H9 (cell line): ENCODE measurements at regions not wholly inside any gene's neighbourhood (a gene's known extent, or its start where the extent isn't known, plus 50 kb on each side); places are given as distances from the start of the nearest gene placed in this dataset.

Source experiments
- DNase-seq: peaks from one replicate; pipeline ENCODE4 v3.0.0-alpha.2; 2017
- H2AFZ ChIP-seq: one replicate; pipeline ENCODE4 v1.6.1; 2013; ENCODE audit warnings: mild to moderate bottlenecking, low read length, control low read depth, moderate library complexity
- H2AK5ac ChIP-seq: 2 replicates; pipeline ENCODE4 v1.6.1; 2013; ENCODE audit warnings: low read length, control low read depth, mixed read lengths; ENCODE audit not compliant: insufficient read length
- H2BK120ac ChIP-seq: one replicate; pipeline ENCODE4 v1.6.1; 2013; ENCODE audit warnings: low read depth, mild to moderate bottlenecking, low read length, control low read depth, inconsistent platforms; ENCODE audit not compliant: poor library complexity, severe bottlenecking
- H2BK12ac ChIP-seq: 2 replicates; pipeline ENCODE4 v1.6.1; 2013; ENCODE audit warnings: low read length, control low read depth, mixed read lengths, low read depth; ENCODE audit not compliant: insufficient read length
- H2BK15ac ChIP-seq: 2 replicates; pipeline ENCODE4 v1.6.1; 2013; ENCODE audit warnings: low read depth, low read length, control low read depth
- H2BK20ac ChIP-seq: one replicate; pipeline ENCODE4 v1.6.1; 2013; ENCODE audit warnings: low read depth, mild to moderate bottlenecking, low read length, control low read depth, inconsistent platforms; ENCODE audit not compliant: poor library complexity, severe bottlenecking
- H2BK5ac ChIP-seq: 2 replicates; pipeline ENCODE4 v1.6.1; 2013; ENCODE audit warnings: low read length, control low read depth, mixed read lengths; ENCODE audit not compliant: insufficient read length
- H3K14ac ChIP-seq: 2 replicates; pipeline ENCODE4 v1.6.1; 2013; ENCODE audit warnings: low read length, control low read depth; ENCODE audit not compliant: insufficient read depth
- H3K18ac ChIP-seq: 2 replicates; pipeline ENCODE4 v1.6.1; 2013; ENCODE audit warnings: low read depth, mild to moderate bottlenecking, mixed read lengths, low read length, control low read depth; ENCODE audit not compliant: insufficient read length
- H3K23ac ChIP-seq: 2 replicates; pipeline ENCODE4 v1.6.1; 2013; ENCODE audit warnings: low read length, control low read depth, mixed read lengths, low read depth; ENCODE audit not compliant: insufficient read length
- H3K23me2 ChIP-seq: 2 replicates; pipeline ENCODE4 v1.6.1; 2013; ENCODE audit warnings: low read depth, mild to moderate bottlenecking, mixed read lengths, low read length, control low read depth; ENCODE audit not compliant: insufficient read length, poor library complexity, severe bottlenecking
- H3K27ac ChIP-seq: 2 replicates; pipeline ENCODE4 v1.5.1; 2013; ENCODE audit warnings: low read length, control low read depth, mixed read lengths, low read depth; ENCODE audit not compliant: insufficient read length
- H3K27me3 ChIP-seq: 2 replicates; pipeline ENCODE4 v1.6.1; 2013; ENCODE audit warnings: low read length, control low read depth, inconsistent platforms; ENCODE audit not compliant: insufficient read depth
- H3K4ac ChIP-seq: 2 replicates; pipeline ENCODE4 v1.6.1; 2013; ENCODE audit warnings: low read depth, mild to moderate bottlenecking, control low read depth, inconsistent platforms, low read length, moderate library complexity
- H3K4me1 ChIP-seq: 2 replicates; pipeline ENCODE4 v1.6.1; 2013; ENCODE audit warnings: low read length, control low read depth, inconsistent platforms; ENCODE audit not compliant: insufficient read depth
- H3K4me2 ChIP-seq: 2 replicates; pipeline ENCODE4 v1.6.1; 2013; ENCODE audit warnings: low read length, control low read depth, mixed read lengths; ENCODE audit not compliant: insufficient read length, insufficient read depth
- H3K56ac ChIP-seq: 2 replicates; pipeline ENCODE4 v1.6.1; 2013; ENCODE audit warnings: low read depth, mild to moderate bottlenecking, mixed read lengths, low read length, control low read depth; ENCODE audit not compliant: insufficient read length
- H3K79me1 ChIP-seq: 2 replicates; pipeline ENCODE4 v1.6.1; 2013; ENCODE audit warnings: low read depth, mild to moderate bottlenecking, moderate library complexity, low read length, control low read depth, inconsistent platforms; ENCODE audit not compliant: insufficient read depth, poor library complexity, severe bottlenecking
- H3K79me2 ChIP-seq: 2 replicates; pipeline ENCODE4 v1.6.1; 2013; ENCODE audit warnings: low read length, control low read depth, inconsistent platforms; ENCODE audit not compliant: insufficient read depth
- H3K9ac ChIP-seq: 2 replicates; pipeline ENCODE4 v1.6.1; 2013; ENCODE audit warnings: low read length, control low read depth, mixed read lengths; ENCODE audit not compliant: insufficient read length; ENCODE audit errors: extremely low read depth
- H3K9me3 ChIP-seq: one replicate; pipeline ENCODE4 v1.6.1; 2013; ENCODE audit warnings: low read depth, low read length, inconsistent platforms; ENCODE audit not compliant: control insufficient read depth
- H3T11ph ChIP-seq: one replicate; pipeline ENCODE4 v1.6.1; 2013; ENCODE audit warnings: mild to moderate bottlenecking, low read length, control low read depth, inconsistent platforms
- H4K20me1 ChIP-seq: one replicate; pipeline ENCODE4 v1.6.1; 2013; ENCODE audit not compliant: control insufficient read depth, insufficient read length, insufficient read depth
- H4K5ac ChIP-seq: 2 replicates; pipeline ENCODE4 v1.6.1; 2013; ENCODE audit warnings: low read depth, mild to moderate bottlenecking, mixed read lengths, low read length, control low read depth; ENCODE audit not compliant: insufficient read length
- H4K8ac ChIP-seq: replicated peaks from 2 replicates; pipeline ENCODE4 v1.6.1; 2013; ENCODE audit warnings: low read length, control low read depth, mixed read lengths, low read depth; ENCODE audit not compliant: insufficient read length
- H4K91ac ChIP-seq: 2 replicates; pipeline ENCODE4 v1.6.1; 2013; ENCODE audit warnings: low read depth, mild to moderate bottlenecking, moderate library complexity, mixed read lengths, low read length, control low read depth; ENCODE audit not compliant: insufficient read length
- H3K27ac Mint-ChIP-seq, 3 experiments: 2 replicates in 2 of 3; 3 replicates in 1 of 3; pipeline ENCODE4 v1.8.0; 2020 to 2021; ENCODE audit warnings: mixed read lengths in 3 of 3, mild to moderate bottlenecking in 1 of 3, moderate library complexity in 1 of 3
- H3K27me3 Mint-ChIP-seq: 2 replicates; pipeline ENCODE4 v1.8.0; 2021; ENCODE audit warnings: low read depth, mild to moderate bottlenecking, moderate library complexity, mixed read lengths
- H3K36me3 Mint-ChIP-seq, 3 experiments: 2 replicates in 2 of 3; 3 replicates in 1 of 3; pipeline ENCODE4 v1.8.0; 2020 to 2021; ENCODE audit warnings: low read depth in 3 of 3, mixed read lengths in 3 of 3; ENCODE audit not compliant: insufficient read depth in 1 of 3
- H3K4me1 Mint-ChIP-seq, 2 experiments: 2 replicates each; pipeline ENCODE4 v1.8.0; 2020; ENCODE audit warnings: mixed read lengths in 2 of 2
- H3K4me3 Mint-ChIP-seq, 2 experiments: 2 replicates in 1 of 2; 3 replicates in 1 of 2; pipeline ENCODE4 v1.8.0; 2020 to 2021; ENCODE audit warnings: mild to moderate bottlenecking in 2 of 2, mixed read lengths in 2 of 2, moderate library complexity in 1 of 2
- H3K9me3 Mint-ChIP-seq, 2 experiments: 2 replicates in 1 of 2; 3 replicates in 1 of 2; pipeline ENCODE4 v1.8.0; 2020; ENCODE audit warnings: mild to moderate bottlenecking in 2 of 2, mixed read lengths in 2 of 2, moderate library complexity in 1 of 2
- WGBS: extraction: QIAGEN DNeasy Blood & Tissue Kit; methylation state at CpG from one replicate; pipeline ENCODE4 v1.1.7; 2013; ENCODE audit warnings: missing lambda C conversion rate, low lambda C conversion rate, mixed read lengths; ENCODE audit not compliant: insufficient read length; ENCODE audit errors: extremely low coverage; 5-methylcytosine and 5-hydroxymethylcytosine counted together
- TF ChIP-seq, protein P1 (sequence below): fragments of 200-600 bp; sonication (generic); conservative IDR thresholded peaks from 3 replicates; pipeline ENCODE4 v1.8.0; 2021; ENCODE audit warnings: antibody characterized with exemption, mild to moderate bottlenecking

DNA sequence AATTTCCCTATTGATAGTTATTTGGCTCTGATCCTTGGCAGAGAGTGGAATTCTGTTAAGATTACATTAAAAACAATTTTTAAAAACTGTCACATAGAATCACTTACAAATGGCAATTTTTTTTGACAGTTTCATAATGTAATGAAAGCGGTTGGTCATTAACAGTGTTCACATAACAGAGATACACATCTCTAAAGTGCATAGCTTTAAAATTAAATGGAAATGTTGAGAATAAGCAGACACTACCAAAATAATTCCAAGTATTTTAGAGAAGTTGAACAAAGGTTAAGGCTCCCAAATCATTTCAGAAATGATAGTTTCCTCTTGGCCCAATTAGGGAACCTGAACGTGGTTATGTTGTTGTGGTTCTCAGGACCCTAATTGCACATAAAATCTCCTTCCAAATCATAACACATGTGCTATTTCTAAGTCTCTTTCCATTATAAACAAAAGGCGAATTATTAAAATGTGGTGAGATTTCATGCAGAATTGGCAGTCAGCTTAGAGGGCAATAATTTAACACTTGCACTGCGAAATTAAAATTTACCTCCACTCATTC, 528.9 kb upstream of the FZD8 start:
- Histone ChIP-seq H2AK5ac (no peak overlapping the region), H3K23ac (no peak overlapping the region), H3K27ac (no peak overlapping the region), H3K4ac (no peak overlapping the region), H3K9me3 (no peaks in the 10 kb centered on the region), H3K14ac (no peak overlapping the region), H2BK20ac (no peak overlapping the region), H2BK120ac (no peak overlapping the region), H2BK15ac (no peak overlapping the region), H4K91ac (no peak overlapping the region), H4K20me1 (no peaks in the 10 kb centered on the region), H3K27me3 (no peaks in the 10 kb centered on the region), H3T11ph (no peak overlapping the region), H4K8ac (no peak overlapping the region), H2BK5ac (no peak overlapping the region), H2AFZ (no peak overlapping the region), H3K79me1 (no peaks in the 10 kb centered on the region), H3K56ac (no peak overlapping the region), H3K79me2 (no peaks in the 10 kb centered on the region), H2BK12ac (no peak overlapping the region), H4K5ac (no peak overlapping the region), H3K4me2 (no peak overlapping the region), H3K4me1 (peaks cover 4% of the 10 kb centered on the region; the same call in 1 of the 2 replicates), H3K9ac (no peak overlapping the region), H3K18ac (no peak overlapping the region), H3K23me2 (no peaks in the 10 kb centered on the region)
- H3K4me1 Mint-ChIP-seq, result peaks cover 47% of the 10 kb centered on the region in 2 experiments
- H3K36me3 Mint-ChIP-seq, result no peaks in the 10 kb centered on the region; a peak in 1 of 7 replicates
- WGBS, result no CpG with 5 or more reads among the region's 4 CpGs
- no peak overlapping the region for H3K27ac Mint-ChIP-seq
- no peak overlapping the region for H3K4me3 Mint-ChIP-seq
- no peaks in the 10 kb centered on the region; the same call in 1 of the 2 replicates for H3K27me3 Mint-ChIP-seq
- DNase-seq, result no peak
- H3K9me3 Mint-ChIP-seq, result no peaks in the 10 kb centered on the region; a peak in 1 of 5 replicates
- TF ChIP-seq, protein P1, sequence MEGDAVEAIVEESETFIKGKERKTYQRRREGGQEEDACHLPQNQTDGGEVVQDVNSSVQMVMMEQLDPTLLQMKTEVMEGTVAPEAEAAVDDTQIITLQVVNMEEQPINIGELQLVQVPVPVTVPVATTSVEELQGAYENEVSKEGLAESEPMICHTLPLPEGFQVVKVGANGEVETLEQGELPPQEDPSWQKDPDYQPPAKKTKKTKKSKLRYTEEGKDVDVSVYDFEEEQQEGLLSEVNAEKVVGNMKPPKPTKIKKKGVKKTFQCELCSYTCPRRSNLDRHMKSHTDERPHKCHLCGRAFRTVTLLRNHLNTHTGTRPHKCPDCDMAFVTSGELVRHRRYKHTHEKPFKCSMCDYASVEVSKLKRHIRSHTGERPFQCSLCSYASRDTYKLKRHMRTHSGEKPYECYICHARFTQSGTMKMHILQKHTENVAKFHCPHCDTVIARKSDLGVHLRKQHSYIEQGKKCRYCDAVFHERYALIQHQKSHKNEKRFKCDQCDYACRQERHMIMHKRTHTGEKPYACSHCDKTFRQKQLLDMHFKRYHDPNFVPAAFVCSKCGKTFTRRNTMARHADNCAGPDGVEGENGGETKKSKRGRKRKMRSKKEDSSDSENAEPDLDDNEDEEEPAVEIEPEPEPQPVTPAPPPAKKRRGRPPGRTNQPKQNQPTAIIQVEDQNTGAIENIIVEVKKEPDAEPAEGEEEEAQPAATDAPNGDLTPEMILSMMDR, result no peak
